ENCODE measurements at regions not wholly inside any gene's neighbourhood (a gene's known extent, or its start where the extent isn't known, plus 50 kb on each side); places are given as distances from the start of the nearest gene placed in this dataset.

DNA sequence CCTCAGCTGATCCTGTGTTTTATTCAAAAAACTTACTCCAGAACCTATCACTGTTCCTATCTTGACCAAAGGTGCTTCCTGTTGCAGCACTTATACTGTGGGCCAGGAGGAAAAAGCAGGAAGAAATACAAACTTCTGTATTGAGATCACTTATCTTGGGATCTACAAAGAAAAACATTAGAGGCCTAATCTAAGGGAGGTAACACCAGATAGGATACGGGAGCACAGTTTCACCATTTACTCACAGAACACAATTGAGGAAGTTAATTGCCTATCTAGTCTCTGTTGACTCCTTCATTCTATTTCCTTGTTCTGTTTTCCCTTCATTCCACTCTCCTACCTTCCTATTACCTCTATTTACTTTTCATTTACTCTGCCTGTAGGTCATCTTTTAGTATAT, 287.2 kb upstream of the LINC00305 start:
- no peak for DNase-seq (ENCODE audit: low read depth, low spot score)
- TF ChIP-seq, protein P1, sequence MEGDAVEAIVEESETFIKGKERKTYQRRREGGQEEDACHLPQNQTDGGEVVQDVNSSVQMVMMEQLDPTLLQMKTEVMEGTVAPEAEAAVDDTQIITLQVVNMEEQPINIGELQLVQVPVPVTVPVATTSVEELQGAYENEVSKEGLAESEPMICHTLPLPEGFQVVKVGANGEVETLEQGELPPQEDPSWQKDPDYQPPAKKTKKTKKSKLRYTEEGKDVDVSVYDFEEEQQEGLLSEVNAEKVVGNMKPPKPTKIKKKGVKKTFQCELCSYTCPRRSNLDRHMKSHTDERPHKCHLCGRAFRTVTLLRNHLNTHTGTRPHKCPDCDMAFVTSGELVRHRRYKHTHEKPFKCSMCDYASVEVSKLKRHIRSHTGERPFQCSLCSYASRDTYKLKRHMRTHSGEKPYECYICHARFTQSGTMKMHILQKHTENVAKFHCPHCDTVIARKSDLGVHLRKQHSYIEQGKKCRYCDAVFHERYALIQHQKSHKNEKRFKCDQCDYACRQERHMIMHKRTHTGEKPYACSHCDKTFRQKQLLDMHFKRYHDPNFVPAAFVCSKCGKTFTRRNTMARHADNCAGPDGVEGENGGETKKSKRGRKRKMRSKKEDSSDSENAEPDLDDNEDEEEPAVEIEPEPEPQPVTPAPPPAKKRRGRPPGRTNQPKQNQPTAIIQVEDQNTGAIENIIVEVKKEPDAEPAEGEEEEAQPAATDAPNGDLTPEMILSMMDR (IDR thresholded peaks at IDR 0.05; ENCODE audit: insufficient read depth, low read length, missing control alignments), result no peak
- CTCF ChIA-PET, result no interaction called here
- POLR2A ChIA-PET, result no interaction called here
- no peak overlapping the region for H3K4me3 ChIP-seq (ENCODE audit: low read depth, low read length)

DNA sequence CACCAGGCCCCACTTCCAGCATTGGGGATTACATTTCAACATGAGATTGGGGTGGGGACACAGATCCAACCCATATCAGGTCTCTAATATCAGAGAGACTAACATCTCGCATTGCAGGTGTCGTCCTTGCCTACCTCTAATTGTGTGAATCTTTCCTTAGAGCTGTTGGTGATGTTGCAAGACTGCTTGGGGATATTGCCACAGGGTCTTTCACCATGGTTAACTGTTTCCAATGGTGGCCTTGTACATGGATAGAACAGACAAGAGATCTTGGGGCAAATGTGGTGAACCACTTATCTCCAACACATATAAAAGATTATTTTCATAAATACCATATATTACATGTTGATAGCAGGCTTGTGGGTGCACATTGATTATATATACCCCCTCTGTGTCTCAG, 270.3 kb upstream of the LINC00305 start:
- ChIA-PET POLR2A (no interaction called here), CTCF (no interaction called here)
- TF ChIP-seq, protein P1 (IDR thresholded peaks at IDR 0.05; ENCODE audit: insufficient read depth, low read length, missing control alignments), result no peak
- no peak for DNase-seq (ENCODE audit: low read depth, low spot score)
- no peak overlapping the region for H3K4me3 ChIP-seq (ENCODE audit: low read depth, low read length)

DNA sequence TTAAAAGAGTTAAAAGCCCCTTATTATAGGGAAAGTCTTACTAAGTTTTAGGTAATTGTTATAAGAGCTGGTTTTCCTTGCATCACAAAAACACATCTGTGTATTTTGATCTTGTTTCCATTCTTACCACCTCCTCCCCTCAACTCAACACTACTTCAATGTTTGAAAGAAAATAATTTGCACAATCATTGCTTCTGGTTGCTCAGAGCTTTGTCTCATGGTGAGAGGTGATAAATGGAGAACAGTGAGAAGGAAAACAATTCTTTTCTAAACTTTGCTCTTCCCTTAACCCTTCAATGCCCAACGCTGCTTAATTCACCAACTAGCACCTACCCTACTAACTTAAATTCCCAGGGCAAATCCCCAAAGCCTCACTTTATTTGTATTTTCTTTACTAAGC, 268.1 kb upstream of the LINC00305 start:
- CTCF ChIA-PET, result no interaction called here
- TF ChIP-seq, protein P1 (IDR thresholded peaks at IDR 0.05; ENCODE audit: insufficient read depth, low read length, missing control alignments), result no peak
- POLR2A ChIA-PET, result no interaction called here
- no peak overlapping the region for H3K4me3 ChIP-seq (ENCODE audit: low read depth, low read length)
- DNase-seq (ENCODE audit: low read depth, low spot score), result no peak

DNA sequence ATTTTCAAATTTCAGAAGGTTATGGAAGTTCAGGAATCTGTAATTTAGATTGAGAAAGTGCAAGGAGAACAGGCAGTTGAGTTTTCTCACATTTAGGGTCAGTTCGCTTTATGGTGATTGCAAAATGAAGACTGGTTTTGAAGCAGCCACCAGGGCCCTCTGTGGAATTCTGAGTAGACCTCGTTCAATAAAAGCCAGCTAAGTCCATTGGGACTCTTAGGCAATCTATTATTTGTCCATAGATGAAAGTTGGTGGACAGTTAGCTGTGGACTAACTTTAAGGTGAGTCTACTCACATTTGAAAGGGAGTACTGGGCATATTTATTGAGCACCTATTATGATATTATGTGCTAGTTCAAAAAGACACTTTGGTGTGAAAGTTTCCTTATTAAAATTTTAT, 266.3 kb upstream of the LINC00305 start:
- TF ChIP-seq, protein P1 (IDR thresholded peaks at IDR 0.05; ENCODE audit: insufficient read depth, low read length, missing control alignments), result no peak
- POLR2A ChIA-PET, result no interaction called here

DNA sequence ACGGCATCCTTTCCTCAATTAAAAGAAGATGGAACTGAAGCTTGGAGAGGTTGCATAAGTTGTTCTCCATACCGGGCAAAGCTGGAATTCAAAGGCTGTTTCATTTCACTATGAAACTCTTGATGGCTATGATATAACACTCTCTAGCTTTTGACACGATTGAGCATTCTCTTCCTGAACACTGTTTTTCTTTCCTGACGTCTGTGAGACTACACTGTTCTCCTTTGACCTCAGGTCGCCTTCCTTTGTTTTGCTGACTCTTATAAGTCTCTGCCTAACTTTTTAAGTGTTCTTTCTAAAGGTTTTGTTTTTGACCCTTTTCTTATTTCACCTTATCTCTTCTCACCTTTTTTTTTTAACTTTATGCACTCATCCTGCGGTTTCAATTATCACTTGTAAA, 261.8 kb upstream of the LINC00305 start:
- no peak for DNase-seq (ENCODE audit: low read depth, low spot score)
- TF ChIP-seq, protein P1 (IDR thresholded peaks at IDR 0.05; ENCODE audit: insufficient read depth, low read length, missing control alignments), result no peak
- CTCF ChIA-PET, result no interaction called here
- H3K4me3 ChIP-seq (ENCODE audit: low read depth, low read length), result no peak overlapping the region
- POLR2A ChIA-PET, result no interaction called here

More for the DNA sequence above, 266.3 kb upstream of the LINC00305 start:
- no peak for DNase-seq (ENCODE audit: low read depth, low spot score)
- H3K4me3 ChIP-seq (ENCODE audit: low read depth, low read length), result no peak overlapping the region
- CTCF ChIA-PET, result no interaction called here

DNA sequence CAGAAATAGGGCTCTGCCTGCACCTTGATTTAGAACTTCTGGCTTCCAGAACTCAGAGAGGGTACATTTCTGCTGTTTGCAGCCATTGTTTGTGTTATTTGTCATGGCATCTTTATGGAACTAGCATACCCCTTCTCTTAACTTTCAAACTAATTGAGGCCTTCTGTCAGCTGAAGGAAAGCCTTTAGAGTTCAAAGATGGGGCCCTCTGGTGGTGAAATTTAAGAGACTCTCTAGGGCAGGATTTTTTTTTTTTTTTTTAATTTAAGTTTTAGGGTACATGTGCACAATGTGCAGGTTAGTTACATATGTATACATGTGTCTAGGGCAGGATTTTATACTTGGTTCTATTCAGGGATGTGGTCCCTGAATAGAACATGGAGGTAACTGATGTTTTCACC, 260.6 kb upstream of the LINC00305 start:
- no peak overlapping the region for H3K4me3 ChIP-seq (ENCODE audit: low read depth, low read length)
- TF ChIP-seq, protein P1 (IDR thresholded peaks at IDR 0.05; ENCODE audit: insufficient read depth, low read length, missing control alignments), result no peak
- ChIA-PET CTCF (no interaction called here), POLR2A (no interaction called here)
- DNase-seq (ENCODE audit: low read depth, low spot score), result no peak
